GM12878 (cell line): ENCODE measurements at regions not wholly inside any gene's neighbourhood (a gene's known extent, or its start where the extent isn't known, plus 50 kb on each side); places are given as distances from the start of the nearest gene placed in this dataset.

Experiments
- ATAC-seq: fragments of 200-7000 bp; cut with Tn5 transposase; 3 replicates; pipeline ENCODE4 v1.9.1; 2020; ENCODE audit warnings: mild to moderate bottlenecking, moderate library complexity
- BruUV-seq: library from RNA; stranded (reverse); fragments of 400-500 nt; replicated peaks from 2 replicates; lab custom pipeline; 2021; lab: Mats Ljungman, UMichigan
- CTCF ChIA-PET: fragments of 300-600 bp; sonication (Branson Sonifier 250); formaldehyde crosslinking; extraction: SDS; loops from one replicate; lab custom pipeline; 2021; ENCODE audit warnings: inconsistent platforms; lab: Yijun Ruan, JAX
- POLR2A ChIA-PET: fragments of 350-600 bp; formaldehyde crosslinking; extraction: SDS; loops from one replicate; lab custom pipeline; 2021; ENCODE audit warnings: inconsistent platforms; lab: Charles Lee
- RAD21 ChIA-PET: fragments of 300-600 bp; sonication (Branson Sonifier 250); formaldehyde crosslinking; loops from one replicate; lab custom pipeline; 2023; ENCODE audit warnings: antibody characterized with exemption; ENCODE audit not compliant: unreplicated experiment; lab: Charles Lee
- SMC1A ChIA-PET: fragments of 300-600 bp; sonication (Branson Sonifier 250); formaldehyde crosslinking; loops from one replicate; lab custom pipeline; 2023; ENCODE audit not compliant: unreplicated experiment, uncharacterized antibody; lab: Charles Lee
- DNase-seq: peaks from one replicate; pipeline ENCODE4 v3.0.0-alpha.2; 2011; ENCODE audit warnings: low read depth, low spot score
- FAIRE-seq: peaks from 3 replicates; lab custom pipeline; 2011; peaks lifted over from hg19 to GRCh38; lab: Jason Lieb, UNC
- H2AFZ ChIP-seq: 2 replicates; pipeline ENCODE4 v1.6.0; 2011; ENCODE audit warnings: low read depth, low read length, control low read depth; ENCODE audit not compliant: control insufficient read depth
- H3K27ac ChIP-seq: 2 replicates; pipeline ENCODE4 v1.5.1; 2011; ENCODE audit warnings: control low read depth; ENCODE audit not compliant: control insufficient read depth, insufficient read depth
- H3K27me3 ChIP-seq, 2 experiments: replicated peaks in 1 of 2; 2 replicates each; pipeline versions ENCODE4 v1.6.0 to v1.6.1; 2011; ENCODE audit warnings: low read length in 1 of 2; ENCODE audit not compliant: control insufficient read depth in 2 of 2, insufficient read depth in 2 of 2
- H3K36me3 ChIP-seq, 2 experiments: 2 replicates each; pipeline ENCODE4 v1.5.1; 2011; ENCODE audit warnings: low read length in 1 of 2; ENCODE audit not compliant: control insufficient read depth in 2 of 2, insufficient read depth in 2 of 2
- H3K4me1 ChIP-seq: 2 replicates; pipeline ENCODE4 v1.6.1; 2011; ENCODE audit warnings: mild to moderate bottlenecking, low read length, moderate library complexity, mixed read lengths; ENCODE audit not compliant: control insufficient read depth, insufficient read depth
- H3K4me2 ChIP-seq: 2 replicates; pipeline ENCODE4 v1.6.0; 2011; ENCODE audit warnings: control low read depth; ENCODE audit not compliant: control insufficient read depth, insufficient read depth
- H3K4me3 ChIP-seq: fragments of 200-600 bp; sonication (generic); 2 replicates; pipeline ENCODE4 v1.5.1; 2016
- H3K79me2 ChIP-seq: 2 replicates; pipeline ENCODE4 v1.6.0; 2011; ENCODE audit warnings: low read length; ENCODE audit not compliant: control insufficient read depth, insufficient read depth
- H3K9ac ChIP-seq: 2 replicates; pipeline ENCODE4 v1.8.0; 2011; ENCODE audit warnings: low read length, control low read depth, mixed read lengths; ENCODE audit not compliant: control insufficient read depth, insufficient read depth
- H3K9me3 ChIP-seq: replicated peaks from 3 replicates; pipeline ENCODE4 v1.5.1; 2011; ENCODE audit warnings: mild to moderate bottlenecking, low read length; ENCODE audit not compliant: control insufficient read depth, insufficient read depth
- H4K20me1 ChIP-seq: 2 replicates; pipeline ENCODE4 v1.6.0; 2011; ENCODE audit not compliant: control insufficient read depth, insufficient read depth
- BMI1 ChIP-seq: fragments of 450-650 bp; IDR thresholded peaks from 2 replicates; pipeline ENCODE4 v1.6.1; 2016; ENCODE audit warnings: mild to moderate bottlenecking, moderate library complexity, borderline replicate concordance
- CBX5 ChIP-seq: sonication (generic); IDR thresholded peaks from 2 replicates; pipeline ENCODE4 v1.6.1; 2016; ENCODE audit warnings: low read depth, moderate library complexity, mild to moderate bottlenecking, inconsistent platforms
- CREB1 ChIP-seq: IDR thresholded peaks from 2 replicates; pipeline ENCODE4 v1.6.1; 2012; ENCODE audit warnings: low read depth, mild to moderate bottlenecking, inconsistent platforms
- FOXM1 ChIP-seq: IDR thresholded peaks from 2 replicates; pipeline ENCODE4 v1.6.1; 2012; ENCODE audit warnings: low read depth, mild to moderate bottlenecking, inconsistent platforms, low read length, moderate library complexity
- JUNB ChIP-seq: IDR thresholded peaks from 2 replicates; pipeline ENCODE4 v1.6.1; 2016; ENCODE audit warnings: antibody characterized with exemption, mild to moderate bottlenecking
- JUND ChIP-seq: IDR thresholded peaks from 2 replicates; pipeline ENCODE4 v1.6.1; 2012; ENCODE audit warnings: low read depth, mild to moderate bottlenecking, low read length, improper control_type of control experiment, moderate library complexity
- PML ChIP-seq: IDR thresholded peaks from 2 replicates; pipeline ENCODE4 v1.6.1; 2012; ENCODE audit warnings: low read length, inconsistent platforms
- POLR2AphosphoS5 ChIP-seq: IDR thresholded peaks from 2 replicates; pipeline ENCODE4 v1.6.1; 2011; ENCODE audit warnings: mild to moderate bottlenecking, low read length, inconsistent platforms
- RCOR1 ChIP-seq: conservative IDR thresholded peaks from 2 replicates; pipeline ENCODE4 v1.6.1; 2012; ENCODE audit warnings: low read depth, low read length, improper control_type of control experiment
- RELA ChIP-seq: fragments of 450-650 bp; IDR thresholded peaks from 2 replicates; pipeline ENCODE4 v1.8.0; 2014; ENCODE audit warnings: borderline replicate concordance; ENCODE audit not compliant: partially characterized antibody
- STAT3 ChIP-seq: IDR thresholded peaks from 2 replicates; pipeline ENCODE4 v1.6.1; 2011; ENCODE audit warnings: low read depth, low read length, improper control_type of control experiment
- TCF7 ChIP-seq: IDR thresholded peaks from 2 replicates; pipeline ENCODE4 v1.6.1; 2014; ENCODE audit warnings: antibody characterized with exemption, borderline replicate concordance
- WRNIP1 ChIP-seq: IDR thresholded peaks from 2 replicates; pipeline ENCODE4 v1.6.1; 2011; ENCODE audit warnings: low read depth, low read length, improper control_type of control experiment, borderline replicate concordance
- YBX1 ChIP-seq: fragments of 450-650 bp; IDR thresholded peaks from 2 replicates; pipeline ENCODE4 v1.6.1; 2016; ENCODE audit warnings: antibody characterized with exemption
- WGBS: methylation state at CpG from one replicate; pipeline ENCODE4 v1.1.6; 2016; ENCODE audit warnings: low lambda C conversion rate; ENCODE audit not compliant: insufficient replicate concordance, insufficient coverage; ENCODE audit errors: missing lambda C conversion rate; 5-methylcytosine and 5-hydroxymethylcytosine counted together
- in situ Hi-C: fragments of 300-500 bp; cut with MboI; formaldehyde crosslinking; loops from 9 replicates; pipeline ENCODE4 v1.14.3; 2018; ENCODE audit warnings: mixed read lengths
- intact Hi-C: fragments of 100-400 bp; cut with micrococcal nuclease; formaldehyde crosslinking; loops from one replicate; pipeline ENCODE4 v1.14.2; 2022; ENCODE audit not compliant: unreplicated experiment
- TF ChIP-seq, protein P1 (sequence below): IDR thresholded peaks from 2 replicates; pipeline ENCODE4 v1.6.1; 2011; ENCODE audit warnings: borderline replicate concordance, low read depth, mild to moderate bottlenecking, moderate library complexity, mixed read lengths, low read length; ENCODE audit not compliant: insufficient read depth; ENCODE audit errors: extremely low read length
- TF ChIP-seq, protein P2 (sequence below): fragments of 450-650 bp; IDR thresholded peaks from 2 replicates; pipeline ENCODE4 v1.6.1; 2017; ENCODE audit warnings: mild to moderate bottlenecking, moderate library complexity

DNA sequence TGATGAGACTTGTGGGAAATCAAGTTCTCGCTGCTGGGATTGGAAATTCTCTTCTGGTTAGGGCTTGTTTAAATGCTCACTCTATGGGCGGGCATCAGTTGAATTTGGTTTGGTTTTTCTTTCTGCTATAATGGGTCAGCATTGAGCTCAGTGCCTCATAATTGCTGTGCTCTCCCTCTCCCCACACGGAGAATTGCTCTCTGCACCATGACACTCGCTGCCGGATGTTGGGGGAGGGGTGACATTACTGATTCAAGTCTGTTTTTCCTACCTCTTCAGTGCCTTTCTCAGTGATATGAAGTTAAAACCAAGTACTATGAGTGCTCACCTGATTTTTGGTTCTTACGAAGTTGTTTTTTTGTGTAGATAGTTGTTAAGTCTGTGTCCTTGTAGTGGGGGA is 599.6 kb downstream of the EPM2A start:
- no peaks in the 10 kb centered on the region for H3K79me2 ChIP-seq
- no peak overlapping the region for H2AFZ ChIP-seq
- in situ Hi-C loops (no loop called here), intact Hi-C loops (no loop called here)
- ChIA-PET RAD21 (no interaction called here), SMC1A (no interaction called here), CTCF (no interaction called here), POLR2A (no interaction called here)
- DNase-seq, result no peak
- H3K9me3 ChIP-seq, result no peaks in the 10 kb centered on the region
- H3K27ac ChIP-seq, result no peak overlapping the region
- BruUV-seq, result no TSS peak
- no peak overlapping the region for H3K4me3 ChIP-seq
- no peaks in the 10 kb centered on the region; a peak in 1 of 4 replicates for H3K27me3 ChIP-seq
- WGBS, result 46% methylated on average over 6 of the region's 6 CpGs
- FAIRE-seq, result no peak
- H3K36me3 ChIP-seq, result no peaks in the 10 kb centered on the region
- no peak overlapping the region for H3K4me2 ChIP-seq
- no peaks in the 10 kb centered on the region for H4K20me1 ChIP-seq
- no peak overlapping the region for H3K9ac ChIP-seq
- ATAC-seq, result no peak
- TF ChIP-seq TCF7 (no peak), CREB1 (no peak), JUND (no peak), BMI1 (no peak), YBX1 (no peak), POLR2AphosphoS5 (no peak), CBX5 (no peak)
- TF ChIP-seq, protein P1, sequence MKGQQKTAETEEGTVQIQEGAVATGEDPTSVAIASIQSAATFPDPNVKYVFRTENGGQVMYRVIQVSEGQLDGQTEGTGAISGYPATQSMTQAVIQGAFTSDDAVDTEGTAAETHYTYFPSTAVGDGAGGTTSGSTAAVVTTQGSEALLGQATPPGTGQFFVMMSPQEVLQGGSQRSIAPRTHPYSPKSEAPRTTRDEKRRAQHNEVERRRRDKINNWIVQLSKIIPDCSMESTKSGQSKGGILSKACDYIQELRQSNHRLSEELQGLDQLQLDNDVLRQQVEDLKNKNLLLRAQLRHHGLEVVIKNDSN, result no peak
- H3K4me1 ChIP-seq, result no peaks in the 10 kb centered on the region

DNA sequence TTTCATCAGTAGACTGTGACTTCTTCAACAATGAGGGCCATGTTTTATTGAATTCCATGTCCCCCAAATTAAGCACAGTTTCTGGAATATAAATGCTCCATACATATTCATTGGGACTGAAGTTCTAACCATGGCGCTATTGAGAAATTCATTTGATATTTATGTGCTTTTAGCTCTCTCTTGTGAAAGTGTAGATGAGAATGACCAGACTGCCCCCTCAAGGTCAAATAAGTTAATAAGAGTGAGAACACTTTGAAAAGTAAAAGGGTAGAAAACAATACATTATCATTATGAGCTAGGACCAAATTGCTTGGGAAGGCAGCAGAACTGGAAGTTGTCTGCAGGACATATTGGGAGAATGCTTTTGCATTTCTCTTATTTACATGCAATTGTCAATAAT is 597.9 kb downstream of the EPM2A start:
- no peaks in the 10 kb centered on the region for H3K4me1 ChIP-seq
- ChIA-PET SMC1A (interaction anchor here (1.2 kb wide), 1 partner anchor 9 kb away, joined by 3 read pairs; no protein-coding TSS in a partner anchor), RAD21 (interaction anchor here (1.0 kb wide), 1 partner anchor 1562 kb away, joined by 3 read pairs; no protein-coding TSS in a partner anchor), POLR2A (no interaction called here), CTCF (no interaction called here)
- in situ Hi-C loops, result no loop called here
- H3K4me2 ChIP-seq, result no peak overlapping the region
- no peaks in the 10 kb centered on the region for H3K9me3 ChIP-seq
- H3K9ac ChIP-seq, result no peak overlapping the region
- 7% methylated on average over 1 of the region's 1 CpG for WGBS
- intact Hi-C loops, result no loop called here
- H3K27ac ChIP-seq, result no peak overlapping the region
- no peaks in the 10 kb centered on the region; a peak in 1 of 4 replicates for H3K27me3 ChIP-seq
- ATAC-seq (no peak), FAIRE-seq (no peak), DNase-seq (no peak)
- H3K79me2 ChIP-seq, result no peaks in the 10 kb centered on the region
- no TSS peak for BruUV-seq
- no peaks in the 10 kb centered on the region for H4K20me1 ChIP-seq
- no peak overlapping the region for H2AFZ ChIP-seq
- H3K4me3 ChIP-seq, result no peak overlapping the region
- H3K36me3 ChIP-seq, result no peaks in the 10 kb centered on the region
- TF ChIP-seq FOXM1 (no peak), PML (no peak), JUNB (no peak), RELA (no peak), STAT3 (no peak), RCOR1 (no peak), WRNIP1 (no peak)
- TF ChIP-seq, protein P2, sequence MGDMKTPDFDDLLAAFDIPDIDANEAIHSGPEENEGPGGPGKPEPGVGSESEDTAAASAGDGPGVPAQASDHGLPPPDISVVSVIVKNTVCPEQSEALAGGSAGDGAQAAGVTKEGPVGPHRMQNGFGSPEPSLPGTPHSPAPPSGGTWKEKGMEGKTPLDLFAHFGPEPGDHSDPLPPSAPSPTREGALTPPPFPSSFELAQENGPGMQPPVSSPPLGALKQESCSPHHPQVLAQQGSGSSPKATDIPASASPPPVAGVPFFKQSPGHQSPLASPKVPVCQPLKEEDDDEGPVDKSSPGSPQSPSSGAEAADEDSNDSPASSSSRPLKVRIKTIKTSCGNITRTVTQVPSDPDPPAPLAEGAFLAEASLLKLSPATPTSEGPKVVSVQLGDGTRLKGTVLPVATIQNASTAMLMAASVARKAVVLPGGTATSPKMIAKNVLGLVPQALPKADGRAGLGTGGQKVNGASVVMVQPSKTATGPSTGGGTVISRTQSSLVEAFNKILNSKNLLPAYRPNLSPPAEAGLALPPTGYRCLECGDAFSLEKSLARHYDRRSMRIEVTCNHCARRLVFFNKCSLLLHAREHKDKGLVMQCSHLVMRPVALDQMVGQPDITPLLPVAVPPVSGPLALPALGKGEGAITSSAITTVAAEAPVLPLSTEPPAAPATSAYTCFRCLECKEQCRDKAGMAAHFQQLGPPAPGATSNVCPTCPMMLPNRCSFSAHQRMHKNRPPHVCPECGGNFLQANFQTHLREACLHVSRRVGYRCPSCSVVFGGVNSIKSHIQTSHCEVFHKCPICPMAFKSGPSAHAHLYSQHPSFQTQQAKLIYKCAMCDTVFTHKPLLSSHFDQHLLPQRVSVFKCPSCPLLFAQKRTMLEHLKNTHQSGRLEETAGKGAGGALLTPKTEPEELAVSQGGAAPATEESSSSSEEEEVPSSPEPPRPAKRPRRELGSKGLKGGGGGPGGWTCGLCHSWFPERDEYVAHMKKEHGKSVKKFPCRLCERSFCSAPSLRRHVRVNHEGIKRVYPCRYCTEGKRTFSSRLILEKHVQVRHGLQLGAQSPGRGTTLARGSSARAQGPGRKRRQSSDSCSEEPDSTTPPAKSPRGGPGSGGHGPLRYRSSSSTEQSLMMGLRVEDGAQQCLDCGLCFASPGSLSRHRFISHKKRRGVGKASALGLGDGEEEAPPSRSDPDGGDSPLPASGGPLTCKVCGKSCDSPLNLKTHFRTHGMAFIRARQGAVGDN, result no peak
